ENCODE measurements at regions not wholly inside any gene's neighbourhood (a gene's known extent, or its start where the extent isn't known, plus 50 kb on each side); places are given as distances from the start of the nearest gene placed in this dataset.

DNA sequence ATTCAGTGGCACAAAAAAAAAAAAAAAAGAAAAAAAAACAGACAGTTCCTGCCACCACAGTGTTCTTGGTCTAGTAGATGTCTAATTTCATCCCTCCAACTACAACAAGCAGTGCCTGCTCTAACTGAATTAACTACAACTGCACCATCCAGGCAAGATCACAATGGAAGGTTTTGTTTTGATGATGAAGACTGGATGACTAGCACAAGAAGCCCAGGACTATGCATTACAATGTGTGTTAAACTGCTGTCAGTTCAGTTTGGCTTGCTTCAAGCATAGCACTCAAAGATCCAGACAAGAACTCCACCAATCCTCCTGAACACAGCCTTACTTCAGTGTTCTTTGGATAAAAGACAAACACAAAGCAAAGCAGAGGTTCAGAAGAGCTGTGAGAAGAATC, 279.9 kb downstream of the GRIN2B start:
- Histone ChIP-seq H3K27me3 (no peaks in the 10 kb centered on the region), H3K27ac (no peak overlapping the region), H3K4me1 (replicated peaks in 1 of 2) (no peaks in the 10 kb centered on the region), H3K9me3 (replicated peaks in 1 of 3) (no peaks in the 10 kb centered on the region), H3K36me3 (replicated peaks in 1 of 2) (no peaks in the 10 kb centered on the region), H3K4me3 (no peak overlapping the region)
- intact Hi-C loops (cut with DNase I), result no loop called here
- TF ChIP-seq CTCF (IDR thresholded peaks at IDR 0.05) (no peak), POLR2A (IDR thresholded peaks at IDR 0.05) (no peak)
- DNase-seq, result no peak

- no peak for DNase-seq
- no peaks in the 10 kb centered on the region for H3K9me3 ChIP-seq (replicated peaks in 1 of 3)
- H3K4me3 ChIP-seq, result no peak overlapping the region
- H3K36me3 ChIP-seq (replicated peaks in 1 of 2), result no peaks in the 10 kb centered on the region
- WGBS, 4 donors, result 72 to 83% (median 78%) methylated on average over 11 of the region's 11 CpGs
- intact Hi-C loops (cut with DNase I), result no loop called here
- no peak overlapping the region for H3K27ac ChIP-seq
- no peaks in the 10 kb centered on the region for H3K4me1 ChIP-seq (replicated peaks in 1 of 2)
- TF ChIP-seq POLR2A (IDR thresholded peaks at IDR 0.05), result no peak
- no peak for TF ChIP-seq CTCF (IDR thresholded peaks at IDR 0.05)
- no peaks in the 10 kb centered on the region for H3K27me3 ChIP-seq
These were observed 283.4 kb downstream of the GRIN2B start for GRCh38 chr12:13697973-13698372.

DNA sequence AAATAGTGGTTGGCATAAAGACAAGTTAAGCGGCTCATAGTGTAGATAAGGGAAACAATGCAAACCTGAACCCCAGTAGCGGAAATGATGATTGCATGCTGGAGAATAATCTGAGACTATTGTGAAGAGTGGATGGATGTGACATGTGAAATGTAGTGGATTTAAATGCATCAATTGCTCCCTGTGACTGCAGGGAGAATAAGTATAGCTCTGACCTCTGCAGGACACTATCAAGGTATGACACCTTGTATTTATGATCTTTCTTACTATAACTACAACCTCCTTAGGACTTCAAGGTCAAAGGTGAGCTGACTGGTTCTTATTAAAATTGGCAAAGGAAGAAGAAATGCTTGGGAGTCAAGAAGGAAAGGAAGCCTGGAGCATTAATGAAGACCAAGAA, 285.6 kb downstream of the GRIN2B start:
- Histone ChIP-seq H3K9me3 (replicated peaks in 1 of 3) (no peaks in the 10 kb centered on the region), H3K36me3 (replicated peaks in 1 of 2) (no peaks in the 10 kb centered on the region), H3K27me3 (no peaks in the 10 kb centered on the region), H3K27ac (no peak overlapping the region), H3K4me3 (no peak overlapping the region), H3K4me1 (replicated peaks in 1 of 2) (no peaks in the 10 kb centered on the region)
- TF ChIP-seq CTCF (IDR thresholded peaks at IDR 0.05), result no peak
- TF ChIP-seq POLR2A (IDR thresholded peaks at IDR 0.05), result no peak
- WGBS, 4 donors, result 69 to 89% (median 79%) methylated on average over 2 of the region's 2 CpGs
- DNase-seq, result no peak
- intact Hi-C loops (cut with DNase I), result no loop called here

DNA sequence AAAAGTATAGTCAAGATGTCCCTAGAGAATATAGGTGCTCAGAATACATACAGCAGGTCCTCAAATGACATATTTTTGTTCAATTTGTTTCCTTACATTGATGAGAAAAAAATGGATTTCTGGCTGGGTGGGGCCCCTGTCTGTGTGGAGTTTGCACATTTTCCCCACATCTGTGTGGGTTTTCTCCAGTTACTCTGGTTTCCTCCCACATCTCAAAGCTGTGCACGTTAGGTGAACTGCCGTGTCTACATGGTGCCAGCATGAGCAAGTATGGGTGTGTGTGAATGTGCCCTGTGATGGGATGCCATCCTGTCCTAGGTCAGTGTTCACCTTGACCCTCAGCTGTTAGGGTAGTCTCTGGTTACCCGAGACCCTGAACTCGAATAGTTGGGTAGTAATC, 289.1 kb downstream of the GRIN2B start:
- Histone ChIP-seq H3K27me3 (no peaks in the 10 kb centered on the region), H3K9me3 (replicated peaks in 1 of 3) (no peaks in the 10 kb centered on the region), H3K27ac (no peak overlapping the region), H3K4me1 (replicated peaks in 1 of 2) (no peaks in the 10 kb centered on the region), H3K36me3 (replicated peaks in 1 of 2) (no peaks in the 10 kb centered on the region), H3K4me3 (no peak overlapping the region)
- intact Hi-C loops (cut with DNase I), result no loop called here
- WGBS, 4 donors, result 72 to 84% (median 77%) methylated on average over 4 of the region's 4 CpGs
- TF ChIP-seq POLR2A (IDR thresholded peaks at IDR 0.05), result no peak
- no peak for TF ChIP-seq CTCF (IDR thresholded peaks at IDR 0.05)
- DNase-seq, result no peak
